HG02981 (cell line): ENCODE measurements at regions not wholly inside any gene's neighbourhood (a gene's known extent, or its start where the extent isn't known, plus 50 kb on each side); places are given as distances from the start of the nearest gene placed in this dataset.

Source experiments
- ATAC-seq: cut with Tn5 transposase; IDR thresholded peaks from one replicate; pipeline ENCODE4 v1.9.1; 2021; ENCODE audit warnings: mild to moderate bottlenecking, moderate library complexity; ENCODE audit not compliant: unreplicated experiment

GRCh38 chr1:87194271-87194774 lies 134.4 kb upstream of the LMO4 start:
- ATAC-seq, result no peak

GRCh38 chr1:87194856-87195255 lies 133.8 kb upstream of the LMO4 start:
- no peak for ATAC-seq

- ATAC-seq, result no peak
These were observed 132.4 kb upstream of the LMO4 start for GRCh38 chr1:87196110-87196827.

GRCh38 chr1:87197156-87197555 lies 131.5 kb upstream of the LMO4 start:
- ATAC-seq, result no peak

GRCh38 chr1:87197641-87198040 lies 131.0 kb upstream of the LMO4 start:
- ATAC-seq, result no peak

GRCh38 chr1:87200875-87201638 lies 127.6 kb upstream of the LMO4 start:
- no peak for ATAC-seq

- ATAC-seq, result no peak
These were observed 126.9 kb upstream of the LMO4 start for GRCh38 chr1:87201768-87202167.

- no peak for ATAC-seq
These were observed 126.2 kb upstream of the LMO4 start for GRCh38 chr1:87202451-87202850.

GRCh38 chr1:87202922-87203655 lies 125.6 kb upstream of the LMO4 start:
- peak; percentile 82 for ATAC-seq

GRCh38 chr1:87203904-87204303 lies 124.8 kb upstream of the LMO4 start:
- ATAC-seq, result no peak

- no peak for ATAC-seq
These were observed 124.2 kb upstream of the LMO4 start for GRCh38 chr1:87204441-87204840.

GRCh38 chr1:87204921-87205320 lies 123.8 kb upstream of the LMO4 start:
- ATAC-seq, result no peak

- no peak for ATAC-seq
These were observed 122.4 kb upstream of the LMO4 start for GRCh38 chr1:87206044-87206831.

GRCh38 chr1:87208080-87208479 lies 120.6 kb upstream of the LMO4 start:
- ATAC-seq, result no peak

GRCh38 chr1:87208931-87209330 lies 119.7 kb upstream of the LMO4 start:
- ATAC-seq, result no peak

GRCh38 chr1:87210151-87210550 lies 118.5 kb upstream of the LMO4 start:
- ATAC-seq, result no peak

- no peak for ATAC-seq
These were observed 116.1 kb upstream of the LMO4 start for GRCh38 chr1:87212431-87213134.

GRCh38 chr1:87213135-87213515 lies 115.6 kb upstream of the LMO4 start:
- no peak for ATAC-seq

- no peak for ATAC-seq
These were observed 113.1 kb upstream of the LMO4 start for GRCh38 chr1:87215592-87215991.

- ATAC-seq, result no peak
These were observed 110.1 kb upstream of the LMO4 start for GRCh38 chr1:87218618-87219017.
